Epidermal melanocyte (primary cell): ENCODE measurements at regions not wholly inside any gene's neighbourhood (a gene's known extent, or its start where the extent isn't known, plus 50 kb on each side); places are given as distances from the start of the nearest gene placed in this dataset.

Source experiments
- DNase-seq: peaks from one replicate; pipeline ENCODE4 v3.0.0; 2011; ENCODE audit warnings: low spot score; ENCODE audit not compliant: insufficient read length

GRCh38 chr6:144335311-144335861 is 50.3 kb downstream of the UTRN start:
- DNase-seq, result no peak

GRCh38 chr6:144335914-144336313 is 50.8 kb downstream of the UTRN start:
- DNase-seq, result no peak

- no peak for DNase-seq
Observed at GRCh38 chr6:144336900-144337299, 51.8 kb downstream of the UTRN start.

- no peak for DNase-seq
Observed at GRCh38 chr6:144338474-144338873, 53.3 kb downstream of the UTRN start.

GRCh38 chr6:144338951-144339700 is 54.0 kb downstream of the UTRN start:
- DNase-seq, result no peak

DNA sequence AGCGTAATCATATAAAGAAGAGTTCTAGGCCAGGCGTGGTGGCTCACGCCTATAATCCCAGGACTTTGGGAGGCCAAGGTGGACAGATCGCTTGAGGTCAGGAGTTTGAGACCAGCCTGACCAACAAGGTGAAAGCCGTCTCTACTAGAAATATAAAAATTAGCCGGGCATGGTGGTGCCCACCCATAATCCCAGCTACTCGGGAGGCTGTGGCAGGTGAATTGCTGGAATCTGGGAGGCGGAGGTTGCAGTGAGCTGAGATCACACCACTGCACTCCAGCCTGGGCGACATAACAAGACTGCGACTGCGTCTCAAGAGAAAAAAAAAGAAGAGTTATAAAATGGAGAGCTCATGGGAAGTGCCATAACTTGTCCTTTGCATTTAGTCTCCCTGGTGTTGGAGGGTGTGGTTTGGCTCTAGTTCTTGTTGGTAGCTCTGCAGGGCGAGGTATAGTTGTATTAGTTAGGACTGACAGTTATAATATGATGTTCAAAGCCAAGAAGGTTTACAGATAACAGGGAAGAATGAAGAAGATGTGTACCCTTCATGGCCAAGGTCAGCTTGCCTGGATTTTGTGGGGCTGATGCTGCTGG is 54.8 kb downstream of the UTRN start:
- DNase-seq, result no peak

- DNase-seq, result no peak
Observed at GRCh38 chr6:144340541-144341371, 55.6 kb downstream of the UTRN start.

DNA sequence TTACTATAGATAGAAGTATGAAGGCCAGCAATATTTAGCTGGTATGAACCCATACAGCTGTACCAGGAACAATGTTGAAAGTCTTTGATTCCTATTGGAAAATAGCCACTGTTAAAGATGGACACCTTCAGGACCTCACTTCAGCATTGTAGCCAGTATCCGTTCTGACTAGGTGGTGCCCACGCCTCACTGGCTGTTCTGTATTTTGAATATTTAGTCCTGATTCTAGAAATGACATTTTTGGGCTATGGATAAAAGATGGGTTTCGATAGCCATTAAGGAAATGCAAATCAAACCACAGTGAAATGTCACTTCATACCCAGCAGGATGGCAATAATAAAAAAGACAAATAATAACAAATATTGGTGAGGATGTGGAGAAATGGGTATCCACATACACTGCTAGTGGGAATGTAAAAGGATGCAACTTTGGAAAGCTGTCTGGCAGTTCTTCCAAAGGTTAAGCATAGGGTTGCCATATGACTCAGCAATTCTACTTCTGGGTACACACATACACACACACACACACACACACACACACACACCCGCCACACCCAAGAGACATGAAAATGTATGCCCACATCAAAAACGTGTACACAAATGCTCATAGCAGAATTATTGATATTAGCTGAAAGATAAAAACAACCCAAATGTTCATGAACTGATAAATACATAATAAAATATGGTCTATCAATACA is 56.8 kb downstream of the UTRN start:
- DNase-seq, result no peak

GRCh38 chr6:144343701-144344428 is 58.7 kb downstream of the UTRN start:
- DNase-seq, result no peak

GRCh38 chr6:144344646-144345045 is 59.5 kb downstream of the UTRN start:
- DNase-seq, result no peak

- DNase-seq, result no peak
Observed at GRCh38 chr6:144345451-144345850, 60.3 kb downstream of the UTRN start.

- DNase-seq, result no peak
Observed at GRCh38 chr6:144346719-144347447, 61.7 kb downstream of the UTRN start.

- DNase-seq, result no peak
Observed at GRCh38 chr6:144347448-144347759, 62.3 kb downstream of the UTRN start.

DNA sequence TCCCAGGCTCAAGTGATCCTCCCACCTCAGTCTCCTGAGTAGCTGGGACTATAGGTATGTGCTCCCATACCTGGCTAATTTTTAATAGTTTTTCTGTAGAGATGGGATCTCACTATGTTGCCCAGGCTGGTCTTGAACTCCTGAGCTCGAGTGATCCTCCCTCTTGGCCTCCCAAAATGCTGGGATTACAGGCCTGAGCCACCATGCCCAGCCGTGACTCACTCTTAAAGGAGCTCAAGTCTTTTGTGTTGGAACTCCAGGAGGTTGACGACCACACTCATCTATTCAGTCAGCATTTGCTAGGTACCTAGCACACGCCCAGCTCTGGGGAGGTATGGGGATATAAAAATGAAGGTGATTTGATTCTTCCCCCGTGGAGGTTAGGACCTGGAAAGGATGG is 62.8 kb downstream of the UTRN start:
- no peak for DNase-seq

- no peak for DNase-seq
Observed at GRCh38 chr6:144349690-144350527, 64.8 kb downstream of the UTRN start.

DNA sequence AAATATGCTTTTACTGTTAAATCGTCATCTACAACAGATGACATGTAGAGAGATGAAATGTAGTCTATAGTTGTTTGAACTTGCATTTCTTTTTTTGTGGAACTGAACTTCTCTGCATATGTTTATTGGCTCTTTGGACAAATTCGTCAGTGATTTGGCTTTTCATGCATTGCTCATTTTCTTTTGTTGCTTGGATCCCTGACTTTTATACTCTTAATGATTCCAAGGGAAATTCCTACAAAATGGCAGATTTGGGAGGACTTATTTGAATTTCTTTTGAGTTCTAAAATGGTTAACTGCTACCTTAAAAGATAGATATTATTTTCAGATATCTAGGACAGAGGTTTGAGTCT is 65.4 kb downstream of the UTRN start:
- DNase-seq, result no peak

- DNase-seq, result no peak
Observed at GRCh38 chr6:144351379-144352127, 66.4 kb downstream of the UTRN start.

DNA sequence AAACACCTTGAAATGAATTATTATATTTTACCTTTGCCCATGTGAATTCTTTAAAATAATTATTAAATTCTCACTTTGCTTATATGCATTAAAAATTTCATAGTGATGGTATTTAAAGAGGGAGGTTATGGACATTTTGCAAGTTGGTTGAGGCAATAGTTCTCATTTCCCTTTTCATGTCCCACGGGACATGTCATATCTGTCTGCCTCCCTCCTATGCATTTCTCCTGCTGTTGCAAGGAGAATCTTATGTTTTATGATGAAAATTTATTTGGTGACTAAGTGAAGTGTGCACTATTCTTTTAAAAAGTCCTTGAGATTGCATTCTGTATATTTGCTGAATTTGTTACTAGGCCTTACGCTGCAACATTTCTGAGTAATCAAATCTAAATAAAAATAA is 67.2 kb downstream of the UTRN start:
- no peak for DNase-seq

GRCh38 chr6:144353871-144354314 is 68.8 kb downstream of the UTRN start:
- no peak for DNase-seq
